Sigmoid colon (tissue), 6 donors: ENCODE measurements at regions not wholly inside any gene's neighbourhood (a gene's known extent, or its start where the extent isn't known, plus 50 kb on each side); places are given as distances from the start of the nearest gene placed in this dataset.

Experiments used
- DNase-seq: peaks from one replicate; pipeline ENCODE4 v3.0.0-alpha.2; 2019
- H3K27ac ChIP-seq, 4 donors: fragments of 200-600 bp; sonication (generic); one replicate each; pipeline ENCODE4 v1.5.1; 2016 to 2019; ENCODE audit warnings: mild to moderate bottlenecking in 1 of 4
- H3K27me3 ChIP-seq, 3 donors: fragments of 200-600 bp; sonication (generic); one replicate each; pipeline ENCODE4 v1.5.1; 2019; ENCODE audit warnings: mild to moderate bottlenecking in 1 of 3
- H3K36me3 ChIP-seq, 4 donors: fragments of 200-600 bp; sonication (generic); one replicate each; pipeline ENCODE4 v1.5.1; 2016 to 2019
- H3K4me1 ChIP-seq, 4 donors: fragments of 200-600 bp; sonication (generic); one replicate each; pipeline ENCODE4 v1.5.1; 2017 to 2019
- H3K4me3 ChIP-seq, 4 donors: fragments of 200-600 bp; sonication (generic); one replicate each; pipeline ENCODE4 v1.5.1; 2017 to 2019; ENCODE audit warnings: mild to moderate bottlenecking in 2 of 4, moderate library complexity in 1 of 4
- H3K9me3 ChIP-seq, 4 donors: fragments of 200-600 bp in 3 of 4; sonication (generic) in 3 of 4; one replicate each; pipeline versions ENCODE4 v1.5.1 to v1.6.1; 2013 to 2019
- CTCF ChIP-seq, 4 experiments: fragments of 450-650 bp in 3 of 4; fragments of 200-600 bp in 1 of 4; IDR thresholded peaks; one replicate each; pipeline ENCODE4 v1.5.1; 2016 to 2019; ENCODE audit warnings: antibody characterized with exemption in 4 of 4, mild to moderate bottlenecking in 3 of 4, moderate library complexity in 2 of 4
- EP300 ChIP-seq, 4 donors: sonication (generic); formaldehyde crosslinking; IDR thresholded peaks; one replicate each; pipeline ENCODE4 v1.6.1; 2017; ENCODE audit warnings: antibody characterized with exemption in 4 of 4
- POLR2A ChIP-seq, 2 donors: fragments of 450-650 bp; IDR thresholded peaks; one replicate each; pipeline ENCODE4 v1.6.1; 2016; ENCODE audit warnings: antibody characterized with exemption in 2 of 2, mild to moderate bottlenecking in 2 of 2, moderate library complexity in 2 of 2
- POLR2AphosphoS5 ChIP-seq, 4 donors: sonication (generic); formaldehyde crosslinking; IDR thresholded peaks; one replicate each; pipeline ENCODE4 v1.6.1; 2017; ENCODE audit warnings: antibody characterized with exemption in 4 of 4
- WGBS, 2 donors: extraction: QIAGEN DNeasy Blood & Tissue Kit; methylation state at CpG; one replicate each; pipeline ENCODE4 v1.1.7; 2013; 5-methylcytosine and 5-hydroxymethylcytosine counted together
- intact Hi-C: fragments of 100-400 bp; cut with DNase I; formaldehyde crosslinking; loops from one replicate; pipeline ENCODE4 v1.15.1; 2023
- donor health status: healthy with polysubstance abuse.
- donor health status: healthy.

- no peak for DNase-seq
- WGBS, 2 donors = 69 to 73% methylated on average over 7 of the region's 7 CpGs
- Histone ChIP-seq H3K4me1 (no peaks in the 10 kb centered on the region), H3K27ac (no peak overlapping the region), H3K36me3 (no peaks in the 10 kb centered on the region), H3K4me3 (no peak overlapping the region), H3K9me3 (peaks cover 0 to 4% (median 2%) of the 10 kb centered on the region in 4 donors), H3K27me3 (no peaks in the 10 kb centered on the region)
- intact Hi-C loops = no loop called here
- no peak for TF ChIP-seq EP300 (IDR thresholded peaks at IDR 0.05)
- TF ChIP-seq POLR2AphosphoS5 (IDR thresholded peaks at IDR 0.05) = no peak
- no peak for TF ChIP-seq POLR2A (IDR thresholded peaks at IDR 0.05)
- no peak for TF ChIP-seq CTCF (IDR thresholded peaks at IDR 0.05)
Observed at GRCh38 chr6:2529211-2529719, 221.5 kb downstream of the MYLK4 start.

- Histone ChIP-seq H3K27me3 (no peaks in the 10 kb centered on the region), H3K9me3 (peaks cover 0 to 7% (median 2%) of the 10 kb centered on the region in 4 donors), H3K27ac (no peak overlapping the region), H3K4me3 (no peak overlapping the region), H3K4me1 (no peaks in the 10 kb centered on the region), H3K36me3 (no peaks in the 10 kb centered on the region)
- TF ChIP-seq EP300 (IDR thresholded peaks at IDR 0.05) (no peak), POLR2AphosphoS5 (IDR thresholded peaks at IDR 0.05) (no peak), CTCF (IDR thresholded peaks at IDR 0.05) (no peak), POLR2A (IDR thresholded peaks at IDR 0.05) (no peak)
- DNase-seq = no peak
- intact Hi-C loops = no loop called here
- 79 to 83% methylated on average over 4 of the region's 4 CpGs for WGBS, 2 donors
Observed at GRCh38 chr6:2528156-2528555, 222.6 kb downstream of the MYLK4 start.

DNA sequence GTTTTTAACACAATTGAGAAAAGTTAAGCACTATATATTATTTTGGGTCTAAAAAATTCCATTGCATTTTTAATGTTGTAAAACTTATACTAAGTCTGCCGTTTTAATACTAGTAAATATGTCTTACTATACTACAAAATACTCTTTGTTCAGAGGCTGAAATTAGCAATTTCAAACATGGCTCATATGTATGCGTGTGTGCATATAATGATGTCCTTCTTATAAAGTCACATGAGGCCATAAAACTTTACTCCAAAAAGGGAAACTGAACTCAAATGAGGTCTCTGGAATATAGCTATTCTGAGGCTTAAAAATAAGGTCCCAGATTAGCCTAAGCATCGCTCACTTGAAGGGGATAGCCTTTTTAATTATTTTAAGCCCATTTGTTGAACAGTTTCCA is 224.0 kb downstream of the MYLK4 start:
- intact Hi-C loops = no loop called here
- no peak for TF ChIP-seq CTCF (IDR thresholded peaks at IDR 0.05)
- no peak for TF ChIP-seq EP300 (IDR thresholded peaks at IDR 0.05)
- TF ChIP-seq POLR2AphosphoS5 (IDR thresholded peaks at IDR 0.05) = no peak
- no peak for TF ChIP-seq POLR2A (IDR thresholded peaks at IDR 0.05)

DNA sequence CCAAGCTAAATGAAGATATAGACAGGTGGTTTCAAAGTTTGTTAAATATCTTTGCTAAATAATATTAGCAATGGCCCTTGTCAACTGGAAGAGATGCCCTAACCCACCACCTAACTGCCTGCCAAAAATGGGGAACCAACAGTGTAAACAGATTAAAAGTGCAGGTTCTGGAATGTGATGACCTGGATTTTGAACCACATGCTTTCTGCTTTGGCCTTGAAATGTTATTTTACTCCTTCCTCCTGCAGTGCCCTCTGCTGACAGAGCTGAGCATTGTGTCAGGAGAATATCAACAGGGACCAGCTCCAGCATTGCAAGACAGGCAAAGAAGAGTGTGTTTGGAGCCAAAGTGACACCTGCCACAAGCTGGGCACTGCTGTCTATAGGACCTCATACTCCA is 226.6 kb downstream of the MYLK4 start:
- intact Hi-C loops = no loop called here
- Histone ChIP-seq H3K27me3 (no peaks in the 10 kb centered on the region), H3K36me3 (no peaks in the 10 kb centered on the region), H3K4me3 (no peak overlapping the region), H3K27ac (no peak overlapping the region), H3K9me3 (peaks cover 0 to 12% (median 5%) of the 10 kb centered on the region in 4 donors), H3K4me1 (no peaks in the 10 kb centered on the region)
- no peak for TF ChIP-seq CTCF (IDR thresholded peaks at IDR 0.05)
- TF ChIP-seq POLR2A (IDR thresholded peaks at IDR 0.05) = no peak
- no peak for TF ChIP-seq POLR2AphosphoS5 (IDR thresholded peaks at IDR 0.05)
- no peak for TF ChIP-seq EP300 (IDR thresholded peaks at IDR 0.05)
- DNase-seq = no peak

More for the DNA sequence above, 224.0 kb downstream of the MYLK4 start:
- Histone ChIP-seq H3K4me3 (no peak overlapping the region), H3K27ac (no peak overlapping the region), H3K4me1 (no peaks in the 10 kb centered on the region), H3K27me3 (no peaks in the 10 kb centered on the region), H3K36me3 (no peaks in the 10 kb centered on the region), H3K9me3 (peaks cover 0 to 7% (median 0%) of the 10 kb centered on the region in 4 donors)
- DNase-seq = no peak
- 67 to 82% methylated on average over 3 of the region's 3 CpGs for WGBS, 2 donors

DNA sequence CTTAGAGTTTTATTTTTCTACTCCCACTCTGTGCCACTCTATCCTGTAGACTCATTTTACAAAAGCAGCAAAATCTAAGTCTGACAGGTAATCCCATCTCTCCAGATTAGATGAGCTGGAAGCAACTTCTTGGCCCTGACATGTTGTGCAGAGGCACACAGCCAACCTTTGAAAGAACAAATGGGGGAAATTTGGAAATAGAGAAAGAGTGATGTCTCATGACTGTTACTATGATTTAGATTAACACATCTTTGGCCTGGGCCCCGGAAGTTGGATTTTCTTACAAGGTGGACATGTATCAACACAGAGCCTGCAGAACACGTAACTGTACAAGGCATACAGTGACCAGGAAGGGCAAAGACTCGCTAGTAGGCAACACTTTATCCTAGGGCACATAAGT is 227.7 kb downstream of the MYLK4 start:
- no peak overlapping the region for H3K4me3 ChIP-seq
- no peaks in the 10 kb centered on the region for H3K4me1 ChIP-seq
- DNase-seq = no peak
- no peak for TF ChIP-seq CTCF (IDR thresholded peaks at IDR 0.05)
- no peak for TF ChIP-seq POLR2A (IDR thresholded peaks at IDR 0.05)
- TF ChIP-seq POLR2AphosphoS5 (IDR thresholded peaks at IDR 0.05) = no peak
- no peak for TF ChIP-seq EP300 (IDR thresholded peaks at IDR 0.05)
- no peak overlapping the region for H3K27ac ChIP-seq
- H3K9me3 ChIP-seq = peaks cover 0 to 12% (median 6%) of the 10 kb centered on the region in 4 donors
- intact Hi-C loops = no loop called here
- WGBS, 2 donors = 86 to 88% methylated on average over 3 of the region's 3 CpGs
- no peaks in the 10 kb centered on the region for H3K36me3 ChIP-seq
- H3K27me3 ChIP-seq = no peaks in the 10 kb centered on the region
